IMR-90 (cell line): ENCODE measurements at regions not wholly inside any gene's neighbourhood (a gene's known extent, or its start where the extent isn't known, plus 50 kb on each side); places are given as distances from the start of the nearest gene placed in this dataset.

ENCODE experiments used
- ATAC-seq: fragments of 200-7000 bp; cut with Tn5 transposase; 2 replicates; pipeline ENCODE4 v1.9.1; 2020; ENCODE audit warnings: low read depth, mild to moderate bottlenecking, moderate library complexity
- BruUV-seq: library from RNA; stranded (reverse); fragments of 400-500 nt; replicated peaks from 2 replicates; lab custom pipeline; 2021; lab: Mats Ljungman, UMichigan
- CTCF ChIA-PET: fragments of 300-600 bp; formaldehyde crosslinking; extraction: SDS; loops from one replicate; lab custom pipeline; 2021; ENCODE audit warnings: antibody characterized with exemption; lab: Yijun Ruan, JAX
- POLR2A ChIA-PET: fragments of 300-600 bp; sonication (Branson Sonifier 250); formaldehyde crosslinking; loops from one replicate; lab custom pipeline; 2022; ENCODE audit warnings: antibody characterized with exemption; ENCODE audit not compliant: unreplicated experiment; lab: Charles Lee
- DNase-seq: peaks from one replicate; pipeline ENCODE4 v3.0.0; 2013
- H2AFZ ChIP-seq: replicated peaks from 2 replicates; pipeline ENCODE3; 2013; ENCODE audit warnings: low read length, mild to moderate bottlenecking; ENCODE audit not compliant: poor library complexity
- H2AK5ac ChIP-seq: 2 replicates; pipeline ENCODE4 v1.6.1; 2013; ENCODE audit warnings: low read depth, low read length, inconsistent platforms
- H2AK9ac ChIP-seq: replicated peaks from 2 replicates; pipeline ENCODE3; 2013; ENCODE audit warnings: mild to moderate bottlenecking, low read depth, low read length, moderate library complexity; ENCODE audit not compliant: poor library complexity
- H2BK120ac ChIP-seq: 2 replicates; pipeline ENCODE4 v1.6.1; 2013; ENCODE audit warnings: low read depth, low read length, inconsistent platforms
- H2BK15ac ChIP-seq: 3 replicates; pipeline ENCODE4 v1.6.1; 2013; ENCODE audit warnings: low read depth, low read length, inconsistent platforms
- H2BK20ac ChIP-seq: 2 replicates; pipeline ENCODE4 v1.6.1; 2013; ENCODE audit warnings: low read depth, mild to moderate bottlenecking, inconsistent platforms, low read length, moderate library complexity
- H2BK5ac ChIP-seq: 2 replicates; pipeline ENCODE4 v1.6.1; 2013; ENCODE audit warnings: mild to moderate bottlenecking, low read depth, low read length, inconsistent platforms; ENCODE audit not compliant: poor library complexity, severe bottlenecking
- H3K14ac ChIP-seq: replicated peaks from 2 replicates; pipeline ENCODE4 v1.6.1; 2013; ENCODE audit warnings: low read depth, low read length, inconsistent platforms
- H3K18ac ChIP-seq: 2 replicates; pipeline ENCODE4 v1.6.1; 2013; ENCODE audit warnings: low read depth, low read length, control low read depth
- H3K23ac ChIP-seq: 2 replicates; pipeline ENCODE4 v1.6.1; 2013; ENCODE audit warnings: low read depth, low read length, inconsistent platforms
- H3K27ac ChIP-seq: 2 replicates; pipeline ENCODE4 v1.5.1; 2013; ENCODE audit warnings: mild to moderate bottlenecking, control low read depth, low read length; ENCODE audit not compliant: insufficient read depth
- H3K27me3 ChIP-seq: 2 replicates; pipeline ENCODE4 v1.6.1; 2013; ENCODE audit warnings: low read length; ENCODE audit not compliant: control insufficient read depth, insufficient read depth
- H3K36me3 ChIP-seq: 2 replicates; pipeline ENCODE4 v1.6.1; 2013; ENCODE audit warnings: low read length, mixed read lengths; ENCODE audit not compliant: control insufficient read depth, insufficient read depth
- H3K4ac ChIP-seq: 2 replicates; pipeline ENCODE4 v1.6.1; 2013; ENCODE audit warnings: low read depth, low read length, inconsistent platforms
- H3K4me1 ChIP-seq: 2 replicates; pipeline ENCODE4 v1.6.1; 2013; ENCODE audit warnings: low read length, mixed read lengths; ENCODE audit not compliant: control insufficient read depth, insufficient read depth
- H3K4me2 ChIP-seq: 2 replicates; pipeline ENCODE4 v1.6.1; 2013; ENCODE audit warnings: low read depth, mild to moderate bottlenecking, control low read depth, low read length, moderate library complexity
- H3K4me3 ChIP-seq: 2 replicates; pipeline ENCODE4 v1.5.1; 2013; ENCODE audit warnings: low read depth, mild to moderate bottlenecking, control low read depth, low read length, moderate library complexity; ENCODE audit not compliant: insufficient read depth
- H3K56ac ChIP-seq: 2 replicates; pipeline ENCODE4 v1.6.1; 2013; ENCODE audit warnings: low read length, inconsistent platforms; ENCODE audit not compliant: insufficient read depth; ENCODE audit errors: extremely low read depth
- H3K79me1 ChIP-seq, 2 experiments: 2 replicates each; pipeline ENCODE4 v1.6.1; 2013; ENCODE audit warnings: low read length in 2 of 2, inconsistent platforms in 1 of 2, low read depth in 1 of 2
- H3K9ac ChIP-seq: 2 replicates; pipeline ENCODE4 v1.6.1; 2013; ENCODE audit warnings: low read depth, low read length, control low read depth
- H3K9me1 ChIP-seq: 2 replicates; pipeline ENCODE4 v1.6.1; 2013; ENCODE audit warnings: low read length, inconsistent platforms; ENCODE audit not compliant: insufficient read depth
- H3K9me3 ChIP-seq: 2 replicates; pipeline ENCODE4 v1.6.1; 2013; ENCODE audit warnings: low read length; ENCODE audit not compliant: control insufficient read depth, insufficient read depth
- H4K20me1 ChIP-seq: 2 replicates; pipeline ENCODE4 v1.6.1; 2013; ENCODE audit warnings: low read length, inconsistent platforms; ENCODE audit not compliant: insufficient read depth
- H4K5ac ChIP-seq: 2 replicates; pipeline ENCODE4 v1.6.1; 2013; ENCODE audit warnings: mild to moderate bottlenecking, low read depth, low read length, control low read depth
- H4K8ac ChIP-seq, 2 experiments: 2 replicates each; pipeline ENCODE4 v1.6.1; 2013; ENCODE audit warnings: low read depth in 2 of 2, low read length in 2 of 2, control low read depth in 1 of 2, inconsistent platforms in 1 of 2
- H4K91ac ChIP-seq: 2 replicates; pipeline ENCODE4 v1.6.1; 2013; ENCODE audit warnings: low read depth, low read length, inconsistent platforms; ENCODE audit not compliant: insufficient read depth
- CEBPB ChIP-seq: IDR thresholded peaks from 2 replicates; pipeline ENCODE4 v1.6.1; 2012; ENCODE audit warnings: low read depth, low read length, improper control_type of control experiment
- SMC3 ChIP-seq: fragments of 150-350 bp; IDR thresholded peaks from 2 replicates; pipeline ENCODE4 v1.6.1; 2016; ENCODE audit warnings: low read depth, mild to moderate bottlenecking, antibody characterized with exemption, low read length, moderate library complexity
- WGBS, 2 experiments: methylation state at CpG; one replicate each; pipeline versions ENCODE4 v1.1.5 to v1.1.7; 2013; ENCODE audit warnings: missing lambda C conversion rate in 2 of 2; ENCODE audit not compliant: insufficient read length in 1 of 2; ENCODE audit errors: extremely low coverage in 2 of 2; 5-methylcytosine and 5-hydroxymethylcytosine counted together
- dilution Hi-C: fragments of 300-500 bp; cut with HindIII; formaldehyde crosslinking; loops from one replicate; pipeline ENCODE4 v1.14.3; 2018; ENCODE audit warnings: low sequenced_read_pairs; ENCODE audit not compliant: unreplicated experiment
- in situ Hi-C: fragments of 300-500 bp; cut with MboI; formaldehyde crosslinking; loops from 3 replicates; pipeline ENCODE4 v1.14.3; 2019; ENCODE audit warnings: low sequenced_read_pairs, inconsistent platforms, mixed read lengths
- intact Hi-C: fragments of 100-400 bp; cut with micrococcal nuclease; formaldehyde crosslinking; loops from 2 replicates; pipeline ENCODE4 v1.10.0; 2022

GRCh38 chrX:34877436-34877835 is 65.2 kb upstream of the FAM47B start:
- no TSS peak for BruUV-seq
- ATAC-seq = peak; percentile 22
- peak; percentile 59 for DNase-seq
- Histone ChIP-seq H2BK15ac (no peak overlapping the region), H3K27ac (no peak overlapping the region), H3K14ac (no peak overlapping the region), H4K5ac (no peak overlapping the region; the same call in 1 of the 2 replicates), H3K9me1 (no peaks in the 10 kb centered on the region), H2AFZ (no peak overlapping the region), H2AK5ac (no peak overlapping the region), H4K20me1 (no peaks in the 10 kb centered on the region), H3K79me1 (no peaks in the 10 kb centered on the region), H2BK120ac (no peak overlapping the region), H3K56ac (no peak overlapping the region), H2AK9ac (no peak overlapping the region), H3K9ac (no peak overlapping the region), H3K4me3 (no peak overlapping the region), H4K8ac (no peak overlapping the region), H3K4me1 (peaks cover 6% of the 10 kb centered on the region), H3K18ac (peak overlapping the region; percentile 65; the same call in 1 of the 2 replicates), H3K27me3 (no peaks in the 10 kb centered on the region), H3K23ac (no peak overlapping the region), H2BK20ac (no peak overlapping the region), H3K36me3 (no peaks in the 10 kb centered on the region), H3K4ac (no peak overlapping the region), H3K4me2 (peak overlapping the region; percentile 51; the same call in 1 of the 2 replicates), H4K91ac (no peak overlapping the region), H2BK5ac (peak overlapping the region; percentile 15), H3K9me3 (no peaks in the 10 kb centered on the region)
- intact Hi-C loops = no loop called here
- POLR2A ChIA-PET = no interaction called here
- CTCF ChIA-PET = interaction anchor here (0.8 kb wide), 1 partner anchor 25 kb away, joined by 3 read pairs; no protein-coding TSS in a partner anchor
- no CpG with 5 or more reads among the region's 1 CpG for WGBS, 2 experiments
- dilution Hi-C loops = no loop called here
- TF ChIP-seq SMC3 = no peak
- 0 out of 2 replicates have a peak, but pooled peaks have one; percentile 28 for TF ChIP-seq CEBPB
- in situ Hi-C loops = no loop called here
